GM21381 (cell line): ENCODE measurements at regions not wholly inside any gene's neighbourhood (a gene's known extent, or its start where the extent isn't known, plus 50 kb on each side); places are given as distances from the start of the nearest gene placed in this dataset.
"Not testable (repeated sequence)": the region's sequence is repeated elsewhere in the genome, so short reads cannot be mapped to it uniquely, and the experiment has no call there.

Experiments
- ATAC-seq: cut with Tn5 transposase; IDR thresholded peaks from one replicate; pipeline ENCODE4 v1.9.1; 2021; ENCODE audit warnings: mild to moderate bottlenecking, moderate library complexity; ENCODE audit not compliant: unreplicated experiment

GRCh38 chr9:94033383-94033782 lies 50.9 kb upstream of the PTPDC1 start:
- ATAC-seq = no peak

GRCh38 chr9:94031946-94032345 lies 52.3 kb upstream of the PTPDC1 start:
- no peak for ATAC-seq

- no peak for ATAC-seq
Measured at GRCh38 chr9:94031380-94031779, 52.9 kb upstream of the PTPDC1 start.

- peak; percentile 98 for ATAC-seq
Measured at GRCh38 chr9:94030318-94031179, 53.7 kb upstream of the PTPDC1 start.

- no peak for ATAC-seq
Measured at GRCh38 chr9:94029932-94030317, 54.3 kb upstream of the PTPDC1 start.

GRCh38 chr9:94026816-94027215 lies 57.4 kb upstream of the PTPDC1 start:
- no peak for ATAC-seq

- not testable (repeated sequence) for ATAC-seq
Measured at GRCh38 chr9:94022476-94022875, 61.8 kb upstream of the PTPDC1 start.

GRCh38 chr9:94020836-94021235 lies 63.4 kb upstream of the PTPDC1 start:
- not testable (repeated sequence) for ATAC-seq

GRCh38 chr9:94018628-94019027 lies 63.5 kb upstream of the BARX1 start:
- ATAC-seq = no peak

- no peak for ATAC-seq
Measured at GRCh38 chr9:94017939-94018531, 62.9 kb upstream of the BARX1 start.

GRCh38 chr9:94016744-94017143 lies 61.6 kb upstream of the BARX1 start:
- no peak for ATAC-seq

- ATAC-seq = no peak
Measured at GRCh38 chr9:94014920-94015319, 59.8 kb upstream of the BARX1 start.

- ATAC-seq = no peak
Measured at GRCh38 chr9:94014066-94014654, 59.0 kb upstream of the BARX1 start.

GRCh38 chr9:94010980-94011533 lies 55.9 kb upstream of the BARX1 start:
- ATAC-seq = no peak

GRCh38 chr9:94005272-94005901 lies 50.2 kb upstream of the BARX1 start:
- ATAC-seq = no peak
